GM12878 (cell line): ENCODE measurements at regions not wholly inside any gene's neighbourhood (a gene's known extent, or its start where the extent isn't known, plus 50 kb on each side); places are given as distances from the start of the nearest gene placed in this dataset.
A peak's percentile ranks its signal among the peaks of the same experiment; 100 is the strongest.

Experiments
- ATAC-seq: fragments of 200-7000 bp; cut with Tn5 transposase; 3 replicates; pipeline ENCODE4 v1.9.1; 2020; ENCODE audit warnings: mild to moderate bottlenecking, moderate library complexity
- BruUV-seq: library from RNA; stranded (reverse); fragments of 400-500 nt; replicated peaks from 2 replicates; lab custom pipeline; 2021; lab: Mats Ljungman, UMichigan
- CTCF ChIA-PET: fragments of 300-600 bp; sonication (Branson Sonifier 250); formaldehyde crosslinking; extraction: SDS; loops from one replicate; lab custom pipeline; 2021; ENCODE audit warnings: inconsistent platforms; lab: Yijun Ruan, JAX
- POLR2A ChIA-PET: fragments of 350-600 bp; formaldehyde crosslinking; extraction: SDS; loops from one replicate; lab custom pipeline; 2021; ENCODE audit warnings: inconsistent platforms; lab: Charles Lee
- RAD21 ChIA-PET: fragments of 300-600 bp; sonication (Branson Sonifier 250); formaldehyde crosslinking; loops from one replicate; lab custom pipeline; 2023; ENCODE audit warnings: antibody characterized with exemption; ENCODE audit not compliant: unreplicated experiment; lab: Charles Lee
- SMC1A ChIA-PET: fragments of 300-600 bp; sonication (Branson Sonifier 250); formaldehyde crosslinking; loops from one replicate; lab custom pipeline; 2023; ENCODE audit not compliant: unreplicated experiment, uncharacterized antibody; lab: Charles Lee
- DNase-seq: peaks from one replicate; pipeline ENCODE4 v3.0.0-alpha.2; 2011; ENCODE audit warnings: low read depth, low spot score
- FAIRE-seq: peaks from 3 replicates; lab custom pipeline; 2011; peaks lifted over from hg19 to GRCh38; lab: Jason Lieb, UNC
- H2AFZ ChIP-seq: 2 replicates; pipeline ENCODE4 v1.6.0; 2011; ENCODE audit warnings: low read depth, low read length, control low read depth; ENCODE audit not compliant: control insufficient read depth
- H3K27ac ChIP-seq: 2 replicates; pipeline ENCODE4 v1.5.1; 2011; ENCODE audit warnings: control low read depth; ENCODE audit not compliant: control insufficient read depth, insufficient read depth
- H3K27me3 ChIP-seq, 2 experiments: replicated peaks in 1 of 2; 2 replicates each; pipeline versions ENCODE4 v1.6.0 to v1.6.1; 2011; ENCODE audit warnings: low read length in 1 of 2; ENCODE audit not compliant: control insufficient read depth in 2 of 2, insufficient read depth in 2 of 2
- H3K36me3 ChIP-seq, 2 experiments: 2 replicates each; pipeline ENCODE4 v1.5.1; 2011; ENCODE audit warnings: low read length in 1 of 2; ENCODE audit not compliant: control insufficient read depth in 2 of 2, insufficient read depth in 2 of 2
- H3K4me1 ChIP-seq: 2 replicates; pipeline ENCODE4 v1.6.1; 2011; ENCODE audit warnings: mild to moderate bottlenecking, low read length, moderate library complexity, mixed read lengths; ENCODE audit not compliant: control insufficient read depth, insufficient read depth
- H3K4me2 ChIP-seq: 2 replicates; pipeline ENCODE4 v1.6.0; 2011; ENCODE audit warnings: control low read depth; ENCODE audit not compliant: control insufficient read depth, insufficient read depth
- H3K4me3 ChIP-seq: fragments of 200-600 bp; sonication (generic); 2 replicates; pipeline ENCODE4 v1.5.1; 2016
- H3K79me2 ChIP-seq: 2 replicates; pipeline ENCODE4 v1.6.0; 2011; ENCODE audit warnings: low read length; ENCODE audit not compliant: control insufficient read depth, insufficient read depth
- H3K9ac ChIP-seq: 2 replicates; pipeline ENCODE4 v1.8.0; 2011; ENCODE audit warnings: low read length, control low read depth, mixed read lengths; ENCODE audit not compliant: control insufficient read depth, insufficient read depth
- H3K9me3 ChIP-seq: replicated peaks from 3 replicates; pipeline ENCODE4 v1.5.1; 2011; ENCODE audit warnings: mild to moderate bottlenecking, low read length; ENCODE audit not compliant: control insufficient read depth, insufficient read depth
- H4K20me1 ChIP-seq: 2 replicates; pipeline ENCODE4 v1.6.0; 2011; ENCODE audit not compliant: control insufficient read depth, insufficient read depth
- ASH2L ChIP-seq: fragments of 300-600, 200-600 bp; sonication (generic); IDR thresholded peaks from 2 replicates; pipeline ENCODE4 v1.6.1; 2017; ENCODE audit warnings: low read depth, mild to moderate bottlenecking, borderline replicate concordance
- FOS ChIP-seq: IDR thresholded peaks from 3 replicates; pipeline ENCODE4 v1.6.1; 2011; ENCODE audit warnings: borderline replicate concordance; ENCODE audit not compliant: insufficient read length; ENCODE audit errors: extremely low read depth
- HDGF ChIP-seq: fragments of 450-650 bp; IDR thresholded peaks from 2 replicates; pipeline ENCODE4 v1.6.1; 2016; ENCODE audit warnings: antibody characterized with exemption
- NFYA ChIP-seq: IDR thresholded peaks from 2 replicates; pipeline ENCODE4 v1.6.1; 2011; ENCODE audit warnings: low read depth, mild to moderate bottlenecking, low read length, improper control_type of control experiment, borderline replicate concordance
- POLR2A ChIP-seq: IDR thresholded peaks from 2 replicates; pipeline ENCODE4 v1.6.1; 2011; ENCODE audit warnings: low read depth, mild to moderate bottlenecking, low read length
- POLR2AphosphoS2 ChIP-seq: IDR thresholded peaks from 2 replicates; pipeline ENCODE4 v1.6.1; 2011; ENCODE audit warnings: low read depth, mild to moderate bottlenecking, low read length, improper control_type of control experiment, moderate library complexity
- RELB ChIP-seq: fragments of 450-650 bp; IDR thresholded peaks from 2 replicates; pipeline ENCODE4 v1.6.1; 2017; ENCODE audit warnings: low read depth, mild to moderate bottlenecking, moderate library complexity
- REST ChIP-seq: IDR thresholded peaks from 2 replicates; pipeline ENCODE4 v1.6.1; 2012; ENCODE audit warnings: mild to moderate bottlenecking, low read depth, low read length
- RUNX3 ChIP-seq: IDR thresholded peaks from 2 replicates; pipeline ENCODE4 v1.6.1; 2012; ENCODE audit warnings: low read length, inconsistent platforms
- SMARCA5 ChIP-seq: fragments of 450-650 bp; IDR thresholded peaks from 2 replicates; pipeline ENCODE4 v1.6.1; 2017; ENCODE audit warnings: mild to moderate bottlenecking
- SREBF2 ChIP-seq: IDR thresholded peaks from 2 replicates; pipeline ENCODE4 v1.6.1; 2012; ENCODE audit warnings: mild to moderate bottlenecking, low read length
- ZNF217 ChIP-seq: fragments of 450-650 bp; IDR thresholded peaks from 2 replicates; pipeline ENCODE4 v1.6.1; 2017; ENCODE audit warnings: antibody characterized with exemption, mild to moderate bottlenecking
- ZNF274 ChIP-seq: IDR thresholded peaks from one replicate; pipeline ENCODE4 v1.8.0; 2011; ENCODE audit not compliant: insufficient read length, insufficient read depth
- WGBS: methylation state at CpG from one replicate; pipeline ENCODE4 v1.1.6; 2016; ENCODE audit warnings: low lambda C conversion rate; ENCODE audit not compliant: insufficient replicate concordance, insufficient coverage; ENCODE audit errors: missing lambda C conversion rate; 5-methylcytosine and 5-hydroxymethylcytosine counted together
- in situ Hi-C: fragments of 300-500 bp; cut with MboI; formaldehyde crosslinking; loops from 9 replicates; pipeline ENCODE4 v1.14.3; 2018; ENCODE audit warnings: mixed read lengths
- intact Hi-C: fragments of 100-400 bp; cut with micrococcal nuclease; formaldehyde crosslinking; loops from one replicate; pipeline ENCODE4 v1.14.2; 2022; ENCODE audit not compliant: unreplicated experiment
- TF ChIP-seq, protein P1 (sequence below), 3 experiments: IDR thresholded peaks in 2 of 3; conservative IDR thresholded peaks in 1 of 3; 2 replicates each; pipeline ENCODE4 v1.5.1; 2011; ENCODE audit warnings: low read depth in 3 of 3, low read length in 3 of 3, mild to moderate bottlenecking in 3 of 3, control low read depth in 2 of 3, moderate library complexity in 2 of 3, inconsistent platforms in 1 of 3, mixed read lengths in 1 of 3; ENCODE audit not compliant: control insufficient read depth in 2 of 3, insufficient read depth in 1 of 3; ENCODE audit errors: extremely low read depth in 1 of 3

DNA sequence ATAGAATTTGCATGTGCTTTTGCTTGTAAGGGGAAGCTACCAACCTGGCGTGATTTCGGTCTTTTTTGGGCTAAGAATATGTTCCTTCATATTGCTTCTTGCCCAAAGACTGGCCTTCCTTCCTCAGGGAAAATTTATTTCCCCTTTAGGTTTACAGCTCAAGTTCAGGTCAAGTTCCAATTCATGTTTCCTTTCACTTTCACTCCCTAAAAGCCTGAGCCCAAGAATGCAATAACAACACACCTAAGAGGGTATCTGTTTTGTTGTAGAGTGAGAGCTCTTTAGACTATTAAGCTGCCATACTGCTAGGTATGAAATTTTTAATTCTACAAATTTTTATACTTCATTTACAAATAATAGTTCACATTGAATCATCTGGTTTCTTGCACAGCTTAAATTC, 299.6 kb downstream of the TLL1 start:
- SMC1A ChIA-PET, result interaction anchor here (1.0 to 3.2 kb wide), 6 partner anchors 9 to 1450 kb away, joined by 3 to 11 read pairs (median 4); no protein-coding TSS in a partner anchor
- in situ Hi-C loops, result loop anchor here (25.0 kb wide), 2 partner anchors 840 to 1115 kb away; no protein-coding TSS in a partner anchor
- TF ChIP-seq SREBF2 (no peak), ZNF274 (no peak), POLR2A (no peak), ZNF217 (no peak), FOS (no peak), SMARCA5 (no peak), RELB (no peak), NFYA (no peak), POLR2AphosphoS2 (no peak), ASH2L (no peak), RUNX3 (no peak), HDGF (no peak), REST (no peak)
- TF ChIP-seq, protein P1, sequence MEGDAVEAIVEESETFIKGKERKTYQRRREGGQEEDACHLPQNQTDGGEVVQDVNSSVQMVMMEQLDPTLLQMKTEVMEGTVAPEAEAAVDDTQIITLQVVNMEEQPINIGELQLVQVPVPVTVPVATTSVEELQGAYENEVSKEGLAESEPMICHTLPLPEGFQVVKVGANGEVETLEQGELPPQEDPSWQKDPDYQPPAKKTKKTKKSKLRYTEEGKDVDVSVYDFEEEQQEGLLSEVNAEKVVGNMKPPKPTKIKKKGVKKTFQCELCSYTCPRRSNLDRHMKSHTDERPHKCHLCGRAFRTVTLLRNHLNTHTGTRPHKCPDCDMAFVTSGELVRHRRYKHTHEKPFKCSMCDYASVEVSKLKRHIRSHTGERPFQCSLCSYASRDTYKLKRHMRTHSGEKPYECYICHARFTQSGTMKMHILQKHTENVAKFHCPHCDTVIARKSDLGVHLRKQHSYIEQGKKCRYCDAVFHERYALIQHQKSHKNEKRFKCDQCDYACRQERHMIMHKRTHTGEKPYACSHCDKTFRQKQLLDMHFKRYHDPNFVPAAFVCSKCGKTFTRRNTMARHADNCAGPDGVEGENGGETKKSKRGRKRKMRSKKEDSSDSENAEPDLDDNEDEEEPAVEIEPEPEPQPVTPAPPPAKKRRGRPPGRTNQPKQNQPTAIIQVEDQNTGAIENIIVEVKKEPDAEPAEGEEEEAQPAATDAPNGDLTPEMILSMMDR (IDR thresholded peaks at IDR 0.05 in 2 of 3, conservative IDR thresholded peaks at IDR 0.05 in 1 of 3; ENCODE audit: control insufficient read depth in 2 of 3, extremely low read depth in 1 of 3, insufficient read depth in 1 of 3, low read depth in 3 of 3, low read length in 3 of 3), result no peak

More for the DNA sequence above, 299.6 kb downstream of the TLL1 start:
- H3K27ac ChIP-seq, result no peak overlapping the region
- H3K9ac ChIP-seq, result no peak overlapping the region
- no peaks in the 10 kb centered on the region for H3K27me3 ChIP-seq
- 0% methylated on average over 2 of the region's 2 CpGs for WGBS
- no peaks in the 10 kb centered on the region for H3K36me3 ChIP-seq
- no peaks in the 10 kb centered on the region for H3K79me2 ChIP-seq
- intact Hi-C loops, result no loop called here
- no peaks in the 10 kb centered on the region for H3K4me1 ChIP-seq
- BruUV-seq, result no TSS peak
- H3K4me2 ChIP-seq, result peak overlapping the region; percentile 43; the same call in 1 of the 2 replicates
- ChIA-PET POLR2A (no interaction called here), CTCF (interaction anchor here (1.2 to 2.5 kb wide), 4 partner anchors 10 to 421 kb away, joined by 3 to 12 read pairs (median 6); no protein-coding TSS in a partner anchor), RAD21 (no interaction called here)
- no peak overlapping the region for H3K4me3 ChIP-seq
- H2AFZ ChIP-seq, result peak overlapping the region; percentile 15
- H4K20me1 ChIP-seq, result no peaks in the 10 kb centered on the region
- peak; percentile 38; the same call in 2 of the 3 replicates for ATAC-seq
- no peak for DNase-seq
- no peaks in the 10 kb centered on the region; the same call in 2 of the 3 replicates for H3K9me3 ChIP-seq
- FAIRE-seq, result no peak
